Hepatocyte (in vitro differentiated cells): ENCODE measurements at regions not wholly inside any gene's neighbourhood (a gene's known extent, or its start where the extent isn't known, plus 50 kb on each side); places are given as distances from the start of the nearest gene placed in this dataset.

Experiments
- CTCF ChIP-seq: fragments of 200-600 bp; sonication (generic); IDR thresholded peaks from 2 replicates; pipeline ENCODE4 v1.5.1; 2016; ENCODE audit warnings: antibody characterized with exemption, mild to moderate bottlenecking; ENCODE audit not compliant: poor library complexity
- EZH2 ChIP-seq: fragments of 200-600 bp; sonication (generic); IDR thresholded peaks from 2 replicates; pipeline ENCODE4 v1.6.1; 2016; ENCODE audit warnings: antibody characterized with exemption, mild to moderate bottlenecking, borderline replicate concordance
- EZH2phosphoT487 ChIP-seq: fragments of 200-600 bp; sonication (generic); IDR thresholded peaks from one replicate; pipeline ENCODE4 v1.6.1; 2018; ENCODE audit warnings: antibody characterized with exemption, mild to moderate bottlenecking, low read depth, moderate library complexity; ENCODE audit not compliant: unreplicated experiment, severe bottlenecking

DNA sequence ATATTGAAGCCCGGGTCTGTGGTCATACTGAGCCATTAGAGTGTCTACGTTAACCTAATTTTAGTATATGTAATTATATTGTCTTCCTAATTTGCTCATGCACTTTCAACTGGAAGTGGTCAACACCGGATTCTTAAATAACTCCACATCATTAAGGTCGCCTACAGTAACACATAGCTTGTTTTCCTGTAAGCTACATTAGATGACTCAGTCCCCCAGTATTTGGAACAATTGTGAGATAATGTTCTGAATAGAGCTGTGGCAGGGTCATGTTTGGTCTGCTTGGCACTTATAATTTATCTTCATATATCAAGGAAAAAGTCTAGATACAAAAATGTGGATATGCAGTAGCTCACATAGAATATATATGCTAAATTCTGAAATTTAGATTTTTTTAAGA, 486.2 kb downstream of the IGSF11 start:
- no peak for TF ChIP-seq CTCF
- no peak for TF ChIP-seq EZH2phosphoT487
- no peak for TF ChIP-seq EZH2
